ENCODE measurements at regions not wholly inside any gene's neighbourhood (a gene's known extent, or its start where the extent isn't known, plus 50 kb on each side); places are given as distances from the start of the nearest gene placed in this dataset.

DNA sequence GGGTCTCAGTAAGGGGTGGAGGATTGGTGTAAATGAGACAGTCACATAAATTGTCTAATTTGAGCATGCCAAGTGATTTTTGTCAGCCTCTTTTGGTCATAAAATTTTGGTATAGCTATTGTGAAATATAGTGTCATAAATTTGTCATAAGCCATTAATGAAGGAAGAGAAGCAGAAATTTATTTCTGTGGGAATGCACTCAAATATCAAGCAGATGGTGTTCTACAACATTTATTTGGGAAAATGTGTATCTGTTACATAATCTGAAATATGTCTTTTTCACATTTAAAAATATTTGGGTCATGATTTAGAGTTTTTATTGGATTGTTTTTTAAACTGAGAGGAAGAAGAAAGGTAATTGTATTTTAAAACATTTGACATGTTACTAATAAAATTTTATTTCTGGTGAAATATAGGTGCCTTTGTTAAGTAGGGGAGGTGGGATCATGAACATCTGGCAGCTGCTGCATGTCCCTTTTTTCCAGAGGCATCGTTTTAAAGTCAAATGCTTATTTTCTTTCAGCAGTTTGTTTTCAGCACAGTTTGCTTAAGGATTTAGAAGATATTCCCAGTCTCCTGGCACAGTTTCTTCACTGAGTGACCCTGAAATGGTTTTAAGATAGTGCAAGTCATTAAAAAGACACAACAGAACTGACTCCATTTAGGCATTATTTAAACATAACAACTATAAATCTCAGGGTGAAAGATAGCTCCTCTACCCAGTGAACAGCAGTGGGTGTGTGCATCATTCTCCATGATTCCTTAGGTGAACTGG lies 371.7 kb downstream of the SNAPC1 start:
- TF ChIP-seq, protein P1, sequence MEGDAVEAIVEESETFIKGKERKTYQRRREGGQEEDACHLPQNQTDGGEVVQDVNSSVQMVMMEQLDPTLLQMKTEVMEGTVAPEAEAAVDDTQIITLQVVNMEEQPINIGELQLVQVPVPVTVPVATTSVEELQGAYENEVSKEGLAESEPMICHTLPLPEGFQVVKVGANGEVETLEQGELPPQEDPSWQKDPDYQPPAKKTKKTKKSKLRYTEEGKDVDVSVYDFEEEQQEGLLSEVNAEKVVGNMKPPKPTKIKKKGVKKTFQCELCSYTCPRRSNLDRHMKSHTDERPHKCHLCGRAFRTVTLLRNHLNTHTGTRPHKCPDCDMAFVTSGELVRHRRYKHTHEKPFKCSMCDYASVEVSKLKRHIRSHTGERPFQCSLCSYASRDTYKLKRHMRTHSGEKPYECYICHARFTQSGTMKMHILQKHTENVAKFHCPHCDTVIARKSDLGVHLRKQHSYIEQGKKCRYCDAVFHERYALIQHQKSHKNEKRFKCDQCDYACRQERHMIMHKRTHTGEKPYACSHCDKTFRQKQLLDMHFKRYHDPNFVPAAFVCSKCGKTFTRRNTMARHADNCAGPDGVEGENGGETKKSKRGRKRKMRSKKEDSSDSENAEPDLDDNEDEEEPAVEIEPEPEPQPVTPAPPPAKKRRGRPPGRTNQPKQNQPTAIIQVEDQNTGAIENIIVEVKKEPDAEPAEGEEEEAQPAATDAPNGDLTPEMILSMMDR (IDR thresholded peaks at IDR 0.05) = no peak
- no peak for TF ChIP-seq EZH2 (IDR thresholded peaks at IDR 0.05; ENCODE audit: borderline replicate concordance, insufficient read depth, low read depth, low read length, poor library complexity, severe bottlenecking)
